ENCODE measurements at regions not wholly inside any gene's neighbourhood (a gene's known extent, or its start where the extent isn't known, plus 50 kb on each side); places are given as distances from the start of the nearest gene placed in this dataset.
A peak's percentile ranks its signal among the peaks of the same experiment; 100 is the strongest.

DNA sequence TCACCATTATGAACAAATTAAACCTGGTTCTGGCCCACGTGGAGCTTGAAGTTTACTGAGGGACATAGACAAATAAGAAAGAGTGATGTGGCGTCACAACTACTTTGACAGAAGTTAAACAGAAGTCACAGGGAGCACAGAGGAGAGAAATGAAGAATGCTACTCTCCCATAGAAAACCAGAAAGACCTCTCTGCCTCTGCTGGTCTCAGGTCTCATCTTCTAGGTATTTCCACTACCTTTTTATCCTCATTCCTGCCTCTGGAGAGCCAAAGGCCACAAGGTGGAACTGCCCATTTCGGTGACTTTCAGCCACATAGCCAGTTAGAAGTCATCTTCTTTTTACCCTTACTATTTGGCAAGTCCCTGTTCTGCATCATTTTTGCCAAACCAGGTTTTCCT is 170.5 kb downstream of the CAND1 start:
- no peak overlapping the region for H3K4me3 ChIP-seq
- no peak overlapping the region for H3K4me2 ChIP-seq
- H3K27ac ChIP-seq = no peak overlapping the region
- H3K27me3 Mint-ChIP-seq (ENCODE audit: insufficient read depth, low read depth) = peaks cover 4% of the 10 kb centered on the region
- no peaks in the 10 kb centered on the region for H3F3A ChIP-seq (ENCODE audit: low read depth)
- no peaks in the 10 kb centered on the region for H3K79me2 ChIP-seq (ENCODE audit: low read depth)
- H3K4me3 Mint-ChIP-seq = no peak overlapping the region
- H3K9me3 ChIP-seq (ENCODE audit: low read depth) = no peaks in the 10 kb centered on the region
- no peaks in the 10 kb centered on the region for H3K36me3 Mint-ChIP-seq
- no peaks in the 10 kb centered on the region for H3K27me3 ChIP-seq
- peaks cover 5% of the 10 kb centered on the region for H3K4me1 ChIP-seq
- peaks cover 10% of the 10 kb centered on the region for H3K4me1 Mint-ChIP-seq
- no peaks in the 10 kb centered on the region for H4K20me1 ChIP-seq (ENCODE audit: low read depth)
- H3K36me3 ChIP-seq = no peaks in the 10 kb centered on the region
- H3K27ac Mint-ChIP-seq = no peak overlapping the region
- H3K9me3 Mint-ChIP-seq = peaks cover 4% of the 10 kb centered on the region
- H2AFZ ChIP-seq (replicated peaks) = no peak overlapping the region
- TF ChIP-seq EZH2phosphoT487 (IDR thresholded peaks at IDR 0.05) (no peak), EZH2 (IDR thresholded peaks at IDR 0.05) (no peak)
- TF ChIP-seq, protein P1, sequence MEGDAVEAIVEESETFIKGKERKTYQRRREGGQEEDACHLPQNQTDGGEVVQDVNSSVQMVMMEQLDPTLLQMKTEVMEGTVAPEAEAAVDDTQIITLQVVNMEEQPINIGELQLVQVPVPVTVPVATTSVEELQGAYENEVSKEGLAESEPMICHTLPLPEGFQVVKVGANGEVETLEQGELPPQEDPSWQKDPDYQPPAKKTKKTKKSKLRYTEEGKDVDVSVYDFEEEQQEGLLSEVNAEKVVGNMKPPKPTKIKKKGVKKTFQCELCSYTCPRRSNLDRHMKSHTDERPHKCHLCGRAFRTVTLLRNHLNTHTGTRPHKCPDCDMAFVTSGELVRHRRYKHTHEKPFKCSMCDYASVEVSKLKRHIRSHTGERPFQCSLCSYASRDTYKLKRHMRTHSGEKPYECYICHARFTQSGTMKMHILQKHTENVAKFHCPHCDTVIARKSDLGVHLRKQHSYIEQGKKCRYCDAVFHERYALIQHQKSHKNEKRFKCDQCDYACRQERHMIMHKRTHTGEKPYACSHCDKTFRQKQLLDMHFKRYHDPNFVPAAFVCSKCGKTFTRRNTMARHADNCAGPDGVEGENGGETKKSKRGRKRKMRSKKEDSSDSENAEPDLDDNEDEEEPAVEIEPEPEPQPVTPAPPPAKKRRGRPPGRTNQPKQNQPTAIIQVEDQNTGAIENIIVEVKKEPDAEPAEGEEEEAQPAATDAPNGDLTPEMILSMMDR (IDR thresholded peaks at IDR 0.05) = no peak
- no peak for DNase-seq (ENCODE audit: low spot score)
- H3K9ac ChIP-seq = no peak overlapping the region

DNA sequence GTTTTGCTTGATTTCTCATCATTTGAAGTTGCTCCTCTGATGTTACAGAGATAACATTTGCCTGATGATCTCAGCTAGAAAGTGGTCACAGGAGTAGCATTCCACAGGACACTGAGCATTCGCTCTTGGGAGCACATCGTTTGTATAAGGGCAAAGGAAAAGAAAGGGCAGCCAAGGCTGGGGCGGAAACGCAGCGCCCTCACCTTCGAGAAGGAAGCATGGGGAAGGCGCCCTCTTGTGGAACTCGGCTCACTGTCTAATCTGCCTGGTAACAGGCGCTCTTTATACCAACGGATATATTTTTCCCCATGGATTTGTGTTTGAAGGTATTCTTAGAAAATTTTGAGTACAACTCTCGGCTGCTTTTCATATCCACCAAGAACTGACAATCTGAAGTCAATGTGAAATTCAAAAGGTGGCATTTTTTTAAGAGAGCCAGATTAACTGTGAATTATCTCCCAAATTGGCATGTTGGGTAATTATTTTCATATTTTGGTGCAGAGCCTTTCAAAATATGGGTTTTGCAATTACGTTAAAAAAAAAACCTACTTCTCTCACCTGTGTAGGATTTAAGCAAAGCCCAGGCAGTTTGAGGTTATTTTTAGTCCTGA is 172.7 kb downstream of the CAND1 start:
- Mint-ChIP-seq H3K36me3 (no peaks in the 10 kb centered on the region), H3K9me3 (peaks cover 10% of the 10 kb centered on the region), H3K27ac (no peak overlapping the region), H3K27me3 (ENCODE audit: insufficient read depth, low read depth) (peaks cover 4% of the 10 kb centered on the region), H3K4me3 (no peak overlapping the region), H3K4me1 (peaks cover 6% of the 10 kb centered on the region)
- peaks cover 11% of the 10 kb centered on the region for H3K27me3 ChIP-seq
- no peaks in the 10 kb centered on the region for H4K20me1 ChIP-seq (ENCODE audit: low read depth)
- no peaks in the 10 kb centered on the region for H3K36me3 ChIP-seq
- TF ChIP-seq EZH2 (IDR thresholded peaks at IDR 0.05) = no peak
- TF ChIP-seq, protein P1 (IDR thresholded peaks at IDR 0.05) = peak; percentile 87
- no peaks in the 10 kb centered on the region for H3F3A ChIP-seq (ENCODE audit: low read depth)
- no peak overlapping the region for H3K27ac ChIP-seq
- H3K4me3 ChIP-seq = no peak overlapping the region
- no peaks in the 10 kb centered on the region for H3K4me1 ChIP-seq
- no peak overlapping the region for H3K4me2 ChIP-seq
- H3K79me2 ChIP-seq (ENCODE audit: low read depth) = no peaks in the 10 kb centered on the region
- H3K9me3 ChIP-seq (ENCODE audit: low read depth) = peaks cover 4% of the 10 kb centered on the region
- peak; percentile 86 for DNase-seq (ENCODE audit: low spot score)
- H3K9ac ChIP-seq = no peak overlapping the region
- H2AFZ ChIP-seq (replicated peaks) = peak overlapping the region; percentile 83

DNA sequence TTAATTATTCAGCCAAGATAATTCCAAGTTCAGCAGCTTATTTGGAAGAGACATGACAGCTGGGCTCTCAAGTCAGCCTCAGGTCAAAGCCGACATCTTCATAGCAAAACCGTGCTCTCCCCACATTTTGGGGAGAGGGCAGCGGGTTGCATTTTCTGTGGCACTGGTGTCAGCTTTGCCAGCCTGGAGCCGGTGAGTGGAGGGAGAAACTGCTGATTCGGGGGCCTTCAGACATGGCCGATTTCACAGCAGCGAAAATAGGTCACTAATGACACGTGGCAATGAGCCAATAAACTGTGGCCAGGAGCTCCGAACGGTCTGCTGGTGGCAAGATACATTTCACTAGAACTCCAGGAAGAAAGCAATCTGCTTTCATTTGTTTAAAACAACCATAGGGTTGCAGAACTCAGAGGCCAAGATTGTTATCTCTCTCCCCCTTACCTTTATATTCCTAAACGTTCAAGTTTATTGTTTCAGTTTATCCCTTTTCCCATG is 173.2 kb downstream of the CAND1 start:
- Mint-ChIP-seq H3K36me3 (no peaks in the 10 kb centered on the region), H3K4me1 (peaks cover 6% of the 10 kb centered on the region), H3K27me3 (ENCODE audit: insufficient read depth, low read depth) (peaks cover 4% of the 10 kb centered on the region), H3K9me3 (peaks cover 10% of the 10 kb centered on the region), H3K27ac (no peak overlapping the region), H3K4me3 (no peak overlapping the region)
- Histone ChIP-seq H3K9ac (no peak overlapping the region), H3K4me2 (no peak overlapping the region), H3K4me1 (peaks cover 5% of the 10 kb centered on the region), H3K4me3 (no peak overlapping the region), H3F3A (ENCODE audit: low read depth) (no peaks in the 10 kb centered on the region), H4K20me1 (ENCODE audit: low read depth) (no peaks in the 10 kb centered on the region), H3K27ac (no peak overlapping the region), H3K27me3 (peaks cover 13% of the 10 kb centered on the region), H3K36me3 (no peaks in the 10 kb centered on the region), H3K79me2 (ENCODE audit: low read depth) (no peaks in the 10 kb centered on the region), H3K9me3 (ENCODE audit: low read depth) (peaks cover 4% of the 10 kb centered on the region), H2AFZ (replicated peaks) (no peak overlapping the region)
- no peak for DNase-seq (ENCODE audit: low spot score)
- no peak for TF ChIP-seq EZH2 (IDR thresholded peaks at IDR 0.05)
- TF ChIP-seq EZH2phosphoT487 (IDR thresholded peaks at IDR 0.05) = no peak
- TF ChIP-seq, protein P1 (IDR thresholded peaks at IDR 0.05) = no peak
